ENCODE measurements at regions not wholly inside any gene's neighbourhood (a gene's known extent, or its start where the extent isn't known, plus 50 kb on each side); places are given as distances from the start of the nearest gene placed in this dataset.

- BruUV-seq (replicated peaks), result no TSS peak
- no peak overlapping the region for H3K4me3 Mint-ChIP-seq (ENCODE audit: unreplicated experiment)
- intact Hi-C loops (cut with micrococcal nuclease; ENCODE audit: unreplicated experiment), result no loop called here
- H3K36me3 ChIP-seq (ENCODE audit: control insufficient read depth, insufficient read depth, low read length), result no peaks in the 10 kb centered on the region
- no peaks in the 10 kb centered on the region for H3K27me3 ChIP-seq (replicated peaks; ENCODE audit: control insufficient read depth, insufficient read depth, low read length)
- H3K4me3 ChIP-seq (ENCODE audit: low read depth, low read length), result no peak overlapping the region
- POLR2A ChIA-PET, result no interaction called here
- H3K9me3 ChIP-seq, result no peaks in the 10 kb centered on the region
- CTCF ChIA-PET, result no interaction called here
- H3K9me3 Mint-ChIP-seq (ENCODE audit: unreplicated experiment), result no peaks in the 10 kb centered on the region
- no peaks in the 10 kb centered on the region for H3K36me3 Mint-ChIP-seq (ENCODE audit: insufficient read depth, unreplicated experiment)
- no peaks in the 10 kb centered on the region for H3K4me1 ChIP-seq
- H3K27me3 Mint-ChIP-seq (ENCODE audit: insufficient read depth, unreplicated experiment), result peaks cover 13% of the 10 kb centered on the region
- TF ChIP-seq, protein P1, sequence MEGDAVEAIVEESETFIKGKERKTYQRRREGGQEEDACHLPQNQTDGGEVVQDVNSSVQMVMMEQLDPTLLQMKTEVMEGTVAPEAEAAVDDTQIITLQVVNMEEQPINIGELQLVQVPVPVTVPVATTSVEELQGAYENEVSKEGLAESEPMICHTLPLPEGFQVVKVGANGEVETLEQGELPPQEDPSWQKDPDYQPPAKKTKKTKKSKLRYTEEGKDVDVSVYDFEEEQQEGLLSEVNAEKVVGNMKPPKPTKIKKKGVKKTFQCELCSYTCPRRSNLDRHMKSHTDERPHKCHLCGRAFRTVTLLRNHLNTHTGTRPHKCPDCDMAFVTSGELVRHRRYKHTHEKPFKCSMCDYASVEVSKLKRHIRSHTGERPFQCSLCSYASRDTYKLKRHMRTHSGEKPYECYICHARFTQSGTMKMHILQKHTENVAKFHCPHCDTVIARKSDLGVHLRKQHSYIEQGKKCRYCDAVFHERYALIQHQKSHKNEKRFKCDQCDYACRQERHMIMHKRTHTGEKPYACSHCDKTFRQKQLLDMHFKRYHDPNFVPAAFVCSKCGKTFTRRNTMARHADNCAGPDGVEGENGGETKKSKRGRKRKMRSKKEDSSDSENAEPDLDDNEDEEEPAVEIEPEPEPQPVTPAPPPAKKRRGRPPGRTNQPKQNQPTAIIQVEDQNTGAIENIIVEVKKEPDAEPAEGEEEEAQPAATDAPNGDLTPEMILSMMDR (IDR thresholded peaks at IDR 0.05; ENCODE audit: insufficient read depth in 1 of 2, low read depth in 1 of 2, low read length in 1 of 2, severe bottlenecking in 1 of 2, unreplicated experiment in 1 of 2), result no peak
- no peak for DNase-seq
- no peak overlapping the region for H3K27ac Mint-ChIP-seq (ENCODE audit: unreplicated experiment)
- H3K4me1 Mint-ChIP-seq (ENCODE audit: low read depth, unreplicated experiment), result no peaks in the 10 kb centered on the region
These were observed 223.0 kb downstream of the CBLN4 start for GRCh38 chr20:55782224-55782911.

DNA sequence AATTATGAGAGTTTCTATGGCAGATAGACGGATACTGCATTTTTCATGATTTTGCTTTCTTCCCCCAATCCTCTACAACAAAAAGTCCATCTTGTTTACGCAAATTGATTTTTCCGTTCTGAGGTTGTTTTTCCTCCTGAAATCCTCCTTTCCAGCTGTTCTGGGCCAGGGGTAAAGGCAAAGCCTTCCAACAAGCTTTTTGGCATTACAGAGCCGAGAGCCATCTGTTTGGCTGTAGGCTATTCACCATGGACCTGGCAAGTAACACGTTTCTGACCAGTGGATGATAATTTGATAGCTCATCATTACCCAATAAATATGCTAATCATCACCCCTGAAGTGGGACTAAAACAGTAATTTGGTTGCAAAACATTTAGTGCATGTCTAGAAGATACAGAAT, 226.5 kb downstream of the CBLN4 start:
- Mint-ChIP-seq H3K36me3 (ENCODE audit: insufficient read depth, unreplicated experiment) (no peaks in the 10 kb centered on the region), H3K4me1 (ENCODE audit: low read depth, unreplicated experiment) (no peaks in the 10 kb centered on the region), H3K27me3 (ENCODE audit: insufficient read depth, unreplicated experiment) (peaks cover 6% of the 10 kb centered on the region), H3K4me3 (ENCODE audit: unreplicated experiment) (no peak overlapping the region), H3K9me3 (ENCODE audit: unreplicated experiment) (no peaks in the 10 kb centered on the region), H3K27ac (ENCODE audit: unreplicated experiment) (no peak overlapping the region)
- Histone ChIP-seq H3K36me3 (ENCODE audit: control insufficient read depth, insufficient read depth, low read length) (no peaks in the 10 kb centered on the region), H3K4me3 (ENCODE audit: low read depth, low read length) (no peak overlapping the region), H3K4me1 (no peaks in the 10 kb centered on the region), H3K9me3 (peaks cover 5% of the 10 kb centered on the region; the same call in 1 of the 2 replicates), H3K27me3 (replicated peaks; ENCODE audit: control insufficient read depth, insufficient read depth, low read length) (no peaks in the 10 kb centered on the region)
- CTCF ChIA-PET, result no interaction called here
- intact Hi-C loops (cut with micrococcal nuclease; ENCODE audit: unreplicated experiment), result no loop called here
- no TSS peak for BruUV-seq (replicated peaks)
- DNase-seq, result no peak
- TF ChIP-seq, protein P1 (IDR thresholded peaks at IDR 0.05; ENCODE audit: insufficient read depth in 1 of 2, low read depth in 1 of 2, low read length in 1 of 2, severe bottlenecking in 1 of 2, unreplicated experiment in 1 of 2), result no peak
- POLR2A ChIA-PET, result no interaction called here

DNA sequence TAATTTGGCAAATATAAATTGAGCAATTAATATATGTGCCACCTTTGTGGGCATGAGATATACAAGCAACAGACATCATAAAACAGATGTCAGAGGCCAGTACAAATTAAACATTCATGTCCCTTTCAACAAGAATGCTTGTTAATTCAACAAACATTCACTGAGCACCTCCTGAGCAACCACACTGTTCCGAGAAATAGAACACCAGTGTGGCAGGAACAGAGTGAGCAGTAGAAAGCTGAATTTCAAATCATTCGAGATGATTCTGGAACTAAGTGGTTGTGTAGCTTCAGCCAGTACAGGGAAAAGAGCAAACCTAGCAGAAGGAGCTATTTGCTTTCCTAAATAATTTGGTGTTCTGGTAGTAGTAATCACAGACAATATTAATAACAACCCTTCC, 227.7 kb downstream of the CBLN4 start:
- POLR2A ChIA-PET, result no interaction called here
- no peak overlapping the region for H3K4me3 ChIP-seq (ENCODE audit: low read depth, low read length)
- H3K4me1 Mint-ChIP-seq (ENCODE audit: low read depth, unreplicated experiment), result no peaks in the 10 kb centered on the region
- CTCF ChIA-PET, result no interaction called here
- H3K9me3 Mint-ChIP-seq (ENCODE audit: unreplicated experiment), result no peaks in the 10 kb centered on the region
- no peak for DNase-seq
- H3K36me3 Mint-ChIP-seq (ENCODE audit: insufficient read depth, unreplicated experiment), result no peaks in the 10 kb centered on the region
- H3K27me3 Mint-ChIP-seq (ENCODE audit: insufficient read depth, unreplicated experiment), result peaks cover 6% of the 10 kb centered on the region
- TF ChIP-seq, protein P1 (IDR thresholded peaks at IDR 0.05; ENCODE audit: insufficient read depth in 1 of 2, low read depth in 1 of 2, low read length in 1 of 2, severe bottlenecking in 1 of 2, unreplicated experiment in 1 of 2), result no peak
- no peak overlapping the region for H3K27ac Mint-ChIP-seq (ENCODE audit: unreplicated experiment)
- peaks cover 5% of the 10 kb centered on the region; the same call in 1 of the 2 replicates for H3K9me3 ChIP-seq
- no peaks in the 10 kb centered on the region for H3K4me1 ChIP-seq
- no TSS peak for BruUV-seq (replicated peaks)
- no peak overlapping the region for H3K4me3 Mint-ChIP-seq (ENCODE audit: unreplicated experiment)
- intact Hi-C loops (cut with micrococcal nuclease; ENCODE audit: unreplicated experiment), result no loop called here
- H3K36me3 ChIP-seq (ENCODE audit: control insufficient read depth, insufficient read depth, low read length), result no peaks in the 10 kb centered on the region
- H3K27me3 ChIP-seq (replicated peaks; ENCODE audit: control insufficient read depth, insufficient read depth, low read length), result no peaks in the 10 kb centered on the region

All from Caco-2 (cell line).